K562 (cell line): ENCODE measurements at regions not wholly inside any gene's neighbourhood (a gene's known extent, or its start where the extent isn't known, plus 50 kb on each side); places are given as distances from the start of the nearest gene placed in this dataset.

Experiments
- ATAC-seq: fragments of 200-7000 bp; cut with Tn5 transposase; 3 replicates; pipeline ENCODE4 v1.9.1; 2020; ENCODE audit warnings: moderate library complexity
- BruUV-seq: library from RNA; stranded (reverse); fragments of 400-500 nt; replicated peaks from 2 replicates; lab custom pipeline; 2021; lab: Mats Ljungman, UMichigan
- CTCF ChIA-PET: fragments of 300-600 bp; formaldehyde crosslinking; extraction: SDS; loops from one replicate; lab custom pipeline; 2021; ENCODE audit warnings: low intra/inter-chr PET ratio; lab: Yijun Ruan, JAX
- POLR2A ChIA-PET: fragments of 300-600, 350-650 bp; sonication (Branson Sonifier 250); formaldehyde crosslinking; extraction: SDS; loops from one replicate; lab custom pipeline; 2021; ENCODE audit warnings: antibody characterized with exemption, inconsistent platforms; lab: Yijun Ruan, JAX
- DNase-seq, 4 experiments: peaks; one replicate each; pipeline versions ENCODE4 v3.0.0 to v3.0.0-alpha.2; 2011 to 2018; ENCODE audit warnings: low spot score in 3 of 4, mixed read lengths in 3 of 4; ENCODE audit errors: extremely low read depth in 1 of 4
- FAIRE-seq: peaks from 2 replicates; lab custom pipeline; 2011; peaks lifted over from hg19 to GRCh38; lab: Jason Lieb, UNC
- H2AFZ ChIP-seq: 2 replicates; pipeline ENCODE4 v1.6.0; 2011; ENCODE audit warnings: low read depth, low read length, control low read depth, inconsistent platforms
- H3K27ac ChIP-seq: fragments of 200-600 bp; 3 replicates; pipeline ENCODE4 v1.8.0; 2011; ENCODE audit warnings: low read depth, mild to moderate bottlenecking, control low read depth, inconsistent platforms, low read length, moderate library complexity, mixed read lengths; ENCODE audit errors: extremely low read depth
- H3K27me3 ChIP-seq, 2 experiments: fragments of 300-600 bp in 1 of 2; 2 replicates in 1 of 2; 3 replicates in 1 of 2; pipeline versions ENCODE4 v1.6.0 to v1.8.0; 2011; ENCODE audit warnings: inconsistent platforms in 2 of 2, low read length in 2 of 2, mild to moderate bottlenecking in 1 of 2, mixed read lengths in 1 of 2, moderate library complexity in 1 of 2; ENCODE audit not compliant: control insufficient read depth in 2 of 2, insufficient read depth in 2 of 2
- H3K36me3 ChIP-seq: fragments of 300-600 bp; 3 replicates; pipeline ENCODE4 v1.8.0; 2011; ENCODE audit warnings: mild to moderate bottlenecking, low read length, inconsistent platforms; ENCODE audit not compliant: control insufficient read depth, insufficient read depth
- H3K4me1 ChIP-seq, 2 experiments: fragments of 200-600 bp in 1 of 2; replicated peaks in 1 of 2; 2 replicates in 1 of 2; 3 replicates in 1 of 2; pipeline versions ENCODE4 v1.5.1 to v1.8.0; 2011; ENCODE audit warnings: inconsistent platforms in 2 of 2, low read length in 2 of 2, mild to moderate bottlenecking in 1 of 2, mixed read lengths in 1 of 2, moderate library complexity in 1 of 2; ENCODE audit not compliant: control insufficient read depth in 2 of 2, insufficient read depth in 2 of 2
- H3K4me2 ChIP-seq: 2 replicates; pipeline ENCODE4 v1.6.1; 2011; ENCODE audit warnings: low read length, control low read depth, inconsistent platforms, mixed read lengths; ENCODE audit not compliant: insufficient read depth
- H3K4me3 ChIP-seq: fragments of 200-600 bp; sonication (generic), shearing (Covaris generic); 2 replicates; pipeline ENCODE4 v1.5.1; 2016; ENCODE audit warnings: control low read depth, inconsistent platforms
- H3K79me2 ChIP-seq: fragments of 200-600 bp; 3 replicates; pipeline ENCODE4 v1.8.0; 2011; ENCODE audit warnings: low read length, inconsistent platforms; ENCODE audit not compliant: control insufficient read depth, insufficient read depth
- H3K9ac ChIP-seq, 2 experiments: 2 replicates each; pipeline versions ENCODE4 v1.6.0 to v1.6.1; 2011; ENCODE audit warnings: low read depth in 2 of 2, low read length in 2 of 2, control low read depth in 1 of 2, inconsistent platforms in 1 of 2, mild to moderate bottlenecking in 1 of 2, mixed read lengths in 1 of 2; ENCODE audit not compliant: insufficient read depth in 1 of 2
- H3K9me1 ChIP-seq: one replicate; pipeline ENCODE4 v1.6.0; 2011; ENCODE audit warnings: inconsistent platforms, mild to moderate bottlenecking, low read length, moderate library complexity; ENCODE audit not compliant: control insufficient read depth, insufficient read depth
- H3K9me3 ChIP-seq: replicated peaks from 2 replicates; pipeline ENCODE4 v1.5.1; 2011; ENCODE audit warnings: low read depth, low read length, inconsistent platforms; ENCODE audit not compliant: control insufficient read depth, insufficient read depth
- H4K20me1 ChIP-seq: replicated peaks from 2 replicates; pipeline ENCODE4 v1.6.1; 2011; ENCODE audit warnings: low read length, inconsistent platforms, mixed read lengths; ENCODE audit not compliant: control insufficient read depth, insufficient read depth
- CHD2 ChIP-seq: IDR thresholded peaks from 2 replicates; pipeline ENCODE4 v1.6.1; 2011; ENCODE audit warnings: low read depth, low read length
- ELK1 ChIP-seq: sonication (generic); formaldehyde crosslinking; IDR thresholded peaks from 2 replicates; pipeline ENCODE4 v1.8.1; 2022; ENCODE audit warnings: missing genetic modification reagents
- GABPB1 ChIP-seq: sonication (generic); formaldehyde crosslinking; IDR thresholded peaks from 2 replicates; pipeline ENCODE4 v1.8.0; 2022; ENCODE audit warnings: mild to moderate bottlenecking, missing genetic modification reagents
- GMEB1 ChIP-seq: fragments of 250-450 bp; sonication (Bioruptor Pico); IDR thresholded peaks from 2 replicates; pipeline ENCODE4 v1.4.0; 2020; ENCODE audit warnings: mild to moderate bottlenecking
- JUNB ChIP-seq: fragments of 450-650 bp; formaldehyde crosslinking; conservative IDR thresholded peaks from 2 replicates; pipeline ENCODE4 v1.4.0; 2020; ENCODE audit warnings: mild to moderate bottlenecking
- KDM5B ChIP-seq: fragments of 200-600 bp; sonication (generic); IDR thresholded peaks from 2 replicates; pipeline ENCODE4 v1.6.1; 2012; ENCODE audit warnings: low read depth, mild to moderate bottlenecking, moderate library complexity, low read length, control low read depth, inconsistent platforms; ENCODE audit not compliant: insufficient replicate concordance
- MXI1 ChIP-seq: IDR thresholded peaks from 2 replicates; pipeline ENCODE4 v1.6.1; 2011; ENCODE audit warnings: low read depth, mild to moderate bottlenecking, improper control_type of control experiment, low read length
- NCOR1 ChIP-seq: fragments of 450-650 bp; IDR thresholded peaks from 2 replicates; pipeline ENCODE4 v1.6.1; 2016; ENCODE audit warnings: mild to moderate bottlenecking, moderate library complexity
- POLR2AphosphoS2 ChIP-seq: IDR thresholded peaks from 2 replicates; pipeline ENCODE4 v1.6.1; 2012; ENCODE audit warnings: low read length, improper control_type of control experiment
- RNF219 ChIP-seq: fragments of 250-450 bp; sonication (Bioruptor Pico); IDR thresholded peaks from 2 replicates; pipeline ENCODE4 v1.5.0; 2022; ENCODE audit warnings: mild to moderate bottlenecking
- SNIP1 ChIP-seq: fragments of 450-650 bp; IDR thresholded peaks from 2 replicates; pipeline ENCODE4 v1.7.1; 2017; ENCODE audit warnings: low read depth, mild to moderate bottlenecking
- ZNF146 ChIP-seq: IDR thresholded peaks from one replicate; pipeline ENCODE4 v1.6.1; 2018; ENCODE audit warnings: missing compliant biosample characterization; ENCODE audit not compliant: unreplicated experiment
- ZNF280A ChIP-seq: fragments of 450-650 bp; IDR thresholded peaks from 2 replicates; pipeline ENCODE4 v1.6.1; 2018; ENCODE audit warnings: mild to moderate bottlenecking, low read depth; ENCODE audit not compliant: partially characterized antibody
- ZNF311 ChIP-seq: fragments of 250-450 bp; sonication (Bioruptor Pico); IDR thresholded peaks from 2 replicates; pipeline ENCODE4 v1.4.0; 2020; ENCODE audit warnings: mild to moderate bottlenecking, moderate library complexity
- WGBS: fragments of 100-300 bp; shearing (Covaris generic); methylation state at CpG from one replicate; pipeline ENCODE4 v1.1.6; 2016; ENCODE audit warnings: low coverage, mixed read lengths; ENCODE audit not compliant: insufficient coverage; ENCODE audit errors: missing lambda C conversion rate; 5-methylcytosine and 5-hydroxymethylcytosine counted together
- in situ Hi-C: fragments of 300-500 bp; cut with MboI; formaldehyde crosslinking; loops from 4 replicates; pipeline ENCODE4 v1.15.0; 2018; ENCODE audit warnings: inconsistent platforms, mixed read lengths
- intact Hi-C: fragments of 100-400 bp; cut with micrococcal nuclease; formaldehyde crosslinking; loops from 2 replicates; pipeline ENCODE4 v1.14.2; 2022
- TF ChIP-seq, protein P1 (sequence below), 3 experiments: fragments of 200-800 bp in 1 of 3; sonication (Bioruptor generic) in 1 of 3; sonication (generic) in 1 of 3; formaldehyde crosslinking in 1 of 3; IDR thresholded peaks; 2 replicates each; pipeline versions ENCODE4 v1.6.1 to v1.8.0; 2016 to 2022; ENCODE audit warnings: mild to moderate bottlenecking in 2 of 3, missing compliant biosample characterization in 2 of 3, missing genetic modification characterization in 2 of 3, missing genetic modification reagents in 1 of 3

DNA sequence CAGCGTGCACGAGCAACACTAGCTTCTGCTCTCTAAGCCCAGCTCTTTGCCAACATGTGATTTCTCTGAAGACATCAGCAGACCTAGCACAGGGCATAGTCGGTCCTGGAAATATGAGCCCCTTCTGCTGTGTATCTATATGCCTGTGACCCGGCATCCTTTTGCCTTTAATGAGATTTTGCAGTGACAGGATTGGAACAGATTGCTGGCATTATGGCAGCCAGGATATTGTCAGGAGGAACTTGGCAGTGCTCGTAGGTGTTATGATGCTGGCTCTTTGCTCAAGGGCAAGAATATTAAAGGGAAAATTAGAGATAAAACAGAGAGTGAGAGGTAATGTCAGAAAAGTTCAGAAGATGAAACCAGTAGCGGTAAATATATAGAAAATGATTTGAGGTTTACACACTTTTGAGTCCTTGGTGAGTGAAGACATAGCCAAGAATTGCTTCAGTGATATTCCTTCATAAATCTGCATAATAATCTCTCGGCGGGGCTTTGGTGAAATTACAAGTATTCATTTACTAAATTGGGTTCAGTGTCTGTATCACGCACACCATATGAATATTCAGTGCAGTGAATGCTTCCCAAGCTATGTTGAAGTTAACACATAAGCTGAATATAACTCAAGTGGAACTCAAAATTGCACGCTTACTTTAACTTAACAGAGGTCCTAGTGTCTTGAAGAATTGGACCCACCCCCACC is 502.1 kb upstream of the NR3C2 start:
- BruUV-seq, result no TSS peak
- ATAC-seq, result no peak
- no peak for DNase-seq
- Histone ChIP-seq H3K4me3 (no peak overlapping the region), H3K27me3 (no peaks in the 10 kb centered on the region), H2AFZ (no peak overlapping the region), H3K36me3 (no peaks in the 10 kb centered on the region), H4K20me1 (no peaks in the 10 kb centered on the region), H3K9me1 (no peaks in the 10 kb centered on the region), H3K79me2 (no peaks in the 10 kb centered on the region), H3K9me3 (no peaks in the 10 kb centered on the region), H3K4me1 (no peaks in the 10 kb centered on the region), H3K27ac (no peak overlapping the region), H3K4me2 (no peak overlapping the region), H3K9ac (no peak overlapping the region)
- no peak for FAIRE-seq
- ChIA-PET CTCF (no interaction called here), POLR2A (no interaction called here)
- WGBS, result 0% methylated on average over 10 of the region's 10 CpGs
- in situ Hi-C loops (no loop called here), intact Hi-C loops (no loop called here)
- no peak for TF ChIP-seq CHD2
- no peak for TF ChIP-seq ZNF311 (CRISPR knock-in tag)
- no peak for TF ChIP-seq MXI1
- TF ChIP-seq ZNF146, result no peak
- TF ChIP-seq ZNF280A, result no peak
- no peak for TF ChIP-seq ELK1 (CRISPR knock-in tag)
- no peak for TF ChIP-seq RNF219 (CRISPR knock-in tag)
- TF ChIP-seq JUNB (CRISPR knock-in tag), result no peak
- TF ChIP-seq GMEB1, result no peak
- TF ChIP-seq GABPB1 (CRISPR knock-in tag), result no peak
- TF ChIP-seq KDM5B, result no peak
- TF ChIP-seq, protein P1, sequence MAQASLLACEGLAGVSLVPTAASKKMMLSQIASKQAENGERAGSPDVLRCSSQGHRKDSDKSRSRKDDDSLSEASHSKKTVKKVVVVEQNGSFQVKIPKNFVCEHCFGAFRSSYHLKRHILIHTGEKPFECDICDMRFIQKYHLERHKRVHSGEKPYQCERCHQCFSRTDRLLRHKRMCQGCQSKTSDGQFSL (CRISPR knock-in tag; IDR thresholded peaks at IDR 0.05), result no peak
- TF ChIP-seq, protein P1 (tag; IDR thresholded peaks at IDR 0.05), result no peak
- no peak for TF ChIP-seq NCOR1
- no peak for TF ChIP-seq POLR2AphosphoS2
- TF ChIP-seq SNIP1, result no peak
